IMR-90 (cell line): ENCODE measurements at regions not wholly inside any gene's neighbourhood (a gene's known extent, or its start where the extent isn't known, plus 50 kb on each side); places are given as distances from the start of the nearest gene placed in this dataset.

Source experiments
- ATAC-seq: fragments of 200-7000 bp; cut with Tn5 transposase; 2 replicates; pipeline ENCODE4 v1.9.1; 2020; ENCODE audit warnings: low read depth, mild to moderate bottlenecking, moderate library complexity
- BruUV-seq: library from RNA; stranded (reverse); fragments of 400-500 nt; replicated peaks from 2 replicates; lab custom pipeline; 2021; lab: Mats Ljungman, UMichigan
- CTCF ChIA-PET: fragments of 300-600 bp; formaldehyde crosslinking; extraction: SDS; loops from one replicate; lab custom pipeline; 2021; ENCODE audit warnings: antibody characterized with exemption; lab: Yijun Ruan, JAX
- POLR2A ChIA-PET: fragments of 300-600 bp; sonication (Branson Sonifier 250); formaldehyde crosslinking; loops from one replicate; lab custom pipeline; 2022; ENCODE audit warnings: antibody characterized with exemption; ENCODE audit not compliant: unreplicated experiment; lab: Charles Lee
- DNase-seq: peaks from one replicate; pipeline ENCODE4 v3.0.0; 2013
- H2AFZ ChIP-seq: replicated peaks from 2 replicates; pipeline ENCODE3; 2013; ENCODE audit warnings: low read length, mild to moderate bottlenecking; ENCODE audit not compliant: poor library complexity
- H2AK5ac ChIP-seq: 2 replicates; pipeline ENCODE4 v1.6.1; 2013; ENCODE audit warnings: low read depth, low read length, inconsistent platforms
- H2AK9ac ChIP-seq: replicated peaks from 2 replicates; pipeline ENCODE3; 2013; ENCODE audit warnings: mild to moderate bottlenecking, low read depth, low read length, moderate library complexity; ENCODE audit not compliant: poor library complexity
- H2BK120ac ChIP-seq: 2 replicates; pipeline ENCODE4 v1.6.1; 2013; ENCODE audit warnings: low read depth, low read length, inconsistent platforms
- H2BK15ac ChIP-seq: 3 replicates; pipeline ENCODE4 v1.6.1; 2013; ENCODE audit warnings: low read depth, low read length, inconsistent platforms
- H2BK20ac ChIP-seq: 2 replicates; pipeline ENCODE4 v1.6.1; 2013; ENCODE audit warnings: low read depth, mild to moderate bottlenecking, inconsistent platforms, low read length, moderate library complexity
- H2BK5ac ChIP-seq: 2 replicates; pipeline ENCODE4 v1.6.1; 2013; ENCODE audit warnings: mild to moderate bottlenecking, low read depth, low read length, inconsistent platforms; ENCODE audit not compliant: poor library complexity, severe bottlenecking
- H3K14ac ChIP-seq: replicated peaks from 2 replicates; pipeline ENCODE4 v1.6.1; 2013; ENCODE audit warnings: low read depth, low read length, inconsistent platforms
- H3K18ac ChIP-seq: 2 replicates; pipeline ENCODE4 v1.6.1; 2013; ENCODE audit warnings: low read depth, low read length, control low read depth
- H3K23ac ChIP-seq: 2 replicates; pipeline ENCODE4 v1.6.1; 2013; ENCODE audit warnings: low read depth, low read length, inconsistent platforms
- H3K27ac ChIP-seq: 2 replicates; pipeline ENCODE4 v1.5.1; 2013; ENCODE audit warnings: mild to moderate bottlenecking, control low read depth, low read length; ENCODE audit not compliant: insufficient read depth
- H3K27me3 ChIP-seq: 2 replicates; pipeline ENCODE4 v1.6.1; 2013; ENCODE audit warnings: low read length; ENCODE audit not compliant: control insufficient read depth, insufficient read depth
- H3K36me3 ChIP-seq: 2 replicates; pipeline ENCODE4 v1.6.1; 2013; ENCODE audit warnings: low read length, mixed read lengths; ENCODE audit not compliant: control insufficient read depth, insufficient read depth
- H3K4ac ChIP-seq: 2 replicates; pipeline ENCODE4 v1.6.1; 2013; ENCODE audit warnings: low read depth, low read length, inconsistent platforms
- H3K4me1 ChIP-seq: 2 replicates; pipeline ENCODE4 v1.6.1; 2013; ENCODE audit warnings: low read length, mixed read lengths; ENCODE audit not compliant: control insufficient read depth, insufficient read depth
- H3K4me2 ChIP-seq: 2 replicates; pipeline ENCODE4 v1.6.1; 2013; ENCODE audit warnings: low read depth, mild to moderate bottlenecking, control low read depth, low read length, moderate library complexity
- H3K4me3 ChIP-seq: 2 replicates; pipeline ENCODE4 v1.5.1; 2013; ENCODE audit warnings: low read depth, mild to moderate bottlenecking, control low read depth, low read length, moderate library complexity; ENCODE audit not compliant: insufficient read depth
- H3K56ac ChIP-seq: 2 replicates; pipeline ENCODE4 v1.6.1; 2013; ENCODE audit warnings: low read length, inconsistent platforms; ENCODE audit not compliant: insufficient read depth; ENCODE audit errors: extremely low read depth
- H3K79me1 ChIP-seq, 2 experiments: 2 replicates each; pipeline ENCODE4 v1.6.1; 2013; ENCODE audit warnings: low read length in 2 of 2, inconsistent platforms in 1 of 2, low read depth in 1 of 2
- H3K9ac ChIP-seq: 2 replicates; pipeline ENCODE4 v1.6.1; 2013; ENCODE audit warnings: low read depth, low read length, control low read depth
- H3K9me1 ChIP-seq: 2 replicates; pipeline ENCODE4 v1.6.1; 2013; ENCODE audit warnings: low read length, inconsistent platforms; ENCODE audit not compliant: insufficient read depth
- H3K9me3 ChIP-seq: 2 replicates; pipeline ENCODE4 v1.6.1; 2013; ENCODE audit warnings: low read length; ENCODE audit not compliant: control insufficient read depth, insufficient read depth
- H4K20me1 ChIP-seq: 2 replicates; pipeline ENCODE4 v1.6.1; 2013; ENCODE audit warnings: low read length, inconsistent platforms; ENCODE audit not compliant: insufficient read depth
- H4K5ac ChIP-seq: 2 replicates; pipeline ENCODE4 v1.6.1; 2013; ENCODE audit warnings: mild to moderate bottlenecking, low read depth, low read length, control low read depth
- H4K8ac ChIP-seq, 2 experiments: 2 replicates each; pipeline ENCODE4 v1.6.1; 2013; ENCODE audit warnings: low read depth in 2 of 2, low read length in 2 of 2, control low read depth in 1 of 2, inconsistent platforms in 1 of 2
- H4K91ac ChIP-seq: 2 replicates; pipeline ENCODE4 v1.6.1; 2013; ENCODE audit warnings: low read depth, low read length, inconsistent platforms; ENCODE audit not compliant: insufficient read depth
- BHLHE40 ChIP-seq: fragments of 150-350 bp; IDR thresholded peaks from 2 replicates; pipeline ENCODE4 v1.6.1; 2016; ENCODE audit warnings: mild to moderate bottlenecking, low read depth, low read length
- CEBPB ChIP-seq: IDR thresholded peaks from 2 replicates; pipeline ENCODE4 v1.6.1; 2012; ENCODE audit warnings: low read depth, low read length, improper control_type of control experiment
- CHD1 ChIP-seq: IDR thresholded peaks from 2 replicates; pipeline ENCODE4 v1.6.1; 2012; ENCODE audit warnings: low read depth, low read length, improper control_type of control experiment
- CTCF ChIP-seq: conservative IDR thresholded peaks from 2 replicates; pipeline ENCODE4 v1.5.1; 2012; ENCODE audit warnings: mild to moderate bottlenecking, low read depth, low read length, improper control_type of control experiment
- ELK1 ChIP-seq: fragments of 150-350 bp; IDR thresholded peaks from 2 replicates; pipeline ENCODE4 v1.6.1; 2016; ENCODE audit warnings: low read depth, mild to moderate bottlenecking, low read length, moderate library complexity, borderline replicate concordance
- FOS ChIP-seq: fragments of 150-350 bp; IDR thresholded peaks from 2 replicates; pipeline ENCODE4 v1.6.1; 2016; ENCODE audit warnings: low read depth, low read length
- MAFK ChIP-seq: IDR thresholded peaks from 2 replicates; pipeline ENCODE4 v1.6.1; 2012; ENCODE audit warnings: low read depth, low read length, improper control_type of control experiment
- MAZ ChIP-seq: IDR thresholded peaks from 2 replicates; pipeline ENCODE4 v1.6.1; 2012; ENCODE audit warnings: low read depth, mild to moderate bottlenecking, low read length, improper control_type of control experiment, moderate library complexity, borderline replicate concordance
- MXI1 ChIP-seq: IDR thresholded peaks from 2 replicates; pipeline ENCODE4 v1.6.1; 2012; ENCODE audit warnings: low read depth, mild to moderate bottlenecking, low read length, moderate library complexity, borderline replicate concordance
- NFE2L2 ChIP-seq: fragments of 150-350 bp; IDR thresholded peaks from 2 replicates; pipeline ENCODE4 v1.6.1; 2016; ENCODE audit warnings: low read depth, mild to moderate bottlenecking, low read length
- POLR2A ChIP-seq: IDR thresholded peaks from 2 replicates; pipeline ENCODE4 v1.6.1; 2012; ENCODE audit warnings: mild to moderate bottlenecking, low read depth, low read length
- RAD21 ChIP-seq: IDR thresholded peaks from 2 replicates; pipeline ENCODE4 v1.6.1; 2012; ENCODE audit warnings: low read length, improper control_type of control experiment
- RCOR1 ChIP-seq: IDR thresholded peaks from 2 replicates; pipeline ENCODE4 v1.6.1; 2012; ENCODE audit warnings: mild to moderate bottlenecking, low read length, improper control_type of control experiment; ENCODE audit not compliant: insufficient replicate concordance
- RFX5 ChIP-seq: IDR thresholded peaks from 2 replicates; pipeline ENCODE4 v1.8.0; 2012; ENCODE audit warnings: low read depth, mild to moderate bottlenecking, low read length, moderate library complexity
- SMC3 ChIP-seq: fragments of 150-350 bp; IDR thresholded peaks from 2 replicates; pipeline ENCODE4 v1.6.1; 2016; ENCODE audit warnings: low read depth, mild to moderate bottlenecking, antibody characterized with exemption, low read length, moderate library complexity
- USF2 ChIP-seq: fragments of 150-350 bp; IDR thresholded peaks from 2 replicates; pipeline ENCODE4 v1.6.1; 2017; ENCODE audit warnings: mild to moderate bottlenecking, antibody characterized with exemption, low read length, low read depth
- WGBS, 2 experiments: methylation state at CpG; one replicate each; pipeline versions ENCODE4 v1.1.5 to v1.1.7; 2013; ENCODE audit warnings: missing lambda C conversion rate in 2 of 2; ENCODE audit not compliant: insufficient read length in 1 of 2; ENCODE audit errors: extremely low coverage in 2 of 2; 5-methylcytosine and 5-hydroxymethylcytosine counted together
- dilution Hi-C: fragments of 300-500 bp; cut with HindIII; formaldehyde crosslinking; loops from one replicate; pipeline ENCODE4 v1.14.3; 2018; ENCODE audit warnings: low sequenced_read_pairs; ENCODE audit not compliant: unreplicated experiment
- in situ Hi-C: fragments of 300-500 bp; cut with MboI; formaldehyde crosslinking; loops from 3 replicates; pipeline ENCODE4 v1.14.3; 2019; ENCODE audit warnings: low sequenced_read_pairs, inconsistent platforms, mixed read lengths
- intact Hi-C: fragments of 100-400 bp; cut with micrococcal nuclease; formaldehyde crosslinking; loops from 2 replicates; pipeline ENCODE4 v1.10.0; 2022

- Histone ChIP-seq H4K91ac (no peak overlapping the region), H2AK9ac (no peak overlapping the region), H3K9ac (no peak overlapping the region), H3K56ac (no peak overlapping the region), H2BK20ac (no peak overlapping the region), H4K5ac (no peak overlapping the region), H4K20me1 (no peaks in the 10 kb centered on the region), H3K79me1 (no peaks in the 10 kb centered on the region), H4K8ac (no peak overlapping the region), H2AK5ac (no peak overlapping the region), H3K23ac (no peak overlapping the region), H3K14ac (no peak overlapping the region), H3K36me3 (no peaks in the 10 kb centered on the region), H3K9me3 (no peaks in the 10 kb centered on the region), H3K4me3 (no peak overlapping the region), H2AFZ (no peak overlapping the region), H3K27me3 (no peaks in the 10 kb centered on the region), H2BK120ac (no peak overlapping the region), H2BK15ac (no peak overlapping the region), H3K18ac (no peak overlapping the region), H3K4me2 (no peak overlapping the region), H2BK5ac (no peak overlapping the region), H3K9me1 (no peaks in the 10 kb centered on the region), H3K27ac (no peak overlapping the region), H3K4me1 (no peaks in the 10 kb centered on the region), H3K4ac (no peak overlapping the region)
- dilution Hi-C loops, result no loop called here
- WGBS, 2 experiments, result no CpG with 5 or more reads among the region's 2 CpGs
- intact Hi-C loops, result no loop called here
- ATAC-seq (no peak), DNase-seq (no peak)
- CTCF ChIA-PET, result no interaction called here
- POLR2A ChIA-PET, result no interaction called here
- TF ChIP-seq MAFK (no peak), USF2 (no peak), NFE2L2 (no peak), CTCF (no peak), RFX5 (no peak), CHD1 (no peak), SMC3 (no peak), BHLHE40 (no peak), CEBPB (no peak), RCOR1 (no peak), RAD21 (no peak), MAZ (no peak), POLR2A (no peak), FOS (no peak), MXI1 (no peak), ELK1 (no peak)
- in situ Hi-C loops, result no loop called here
- no TSS peak for BruUV-seq
Observed at GRCh38 chr7:22061775-22062174, 116.1 kb upstream of the CDCA7L start.
